HepG2 (cell line): ENCODE measurements at regions not wholly inside any gene's neighbourhood (a gene's known extent, or its start where the extent isn't known, plus 50 kb on each side); places are given as distances from the start of the nearest gene placed in this dataset.

ENCODE experiments used
- ATAC-seq: fragments of 200-7000 bp; cut with Tn5 transposase; 3 replicates; pipeline ENCODE4 v1.9.1; 2020; ENCODE audit warnings: mild to moderate bottlenecking, moderate library complexity
- BruUV-seq: library from RNA; stranded (reverse); fragments of 400-500 nt; replicated peaks from 2 replicates; lab custom pipeline; 2021; lab: Mats Ljungman, UMichigan
- CTCF ChIA-PET: fragments of 300-600 bp; formaldehyde crosslinking; extraction: SDS; loops from one replicate; lab custom pipeline; 2021; ENCODE audit warnings: low total read pairs, inconsistent platforms, low intra/inter-chr PET ratio; lab: Yijun Ruan, JAX
- POLR2A ChIA-PET: fragments of 350-600 bp; sonication (Branson Sonifier 250); formaldehyde crosslinking; loops from one replicate; lab custom pipeline; 2020; ENCODE audit warnings: antibody characterized with exemption, inconsistent platforms; lab: Yijun Ruan, JAX
- DNase-seq: peaks from one replicate; pipeline ENCODE4 v3.0.0-alpha.2; 2015; ENCODE audit warnings: low spot score
- FAIRE-seq: peaks from 3 replicates; lab custom pipeline; 2011; peaks lifted over from hg19 to GRCh38; lab: Jason Lieb, UNC
- H2AFZ ChIP-seq: one replicate; pipeline ENCODE4 v1.6.1; 2011; ENCODE audit warnings: low read length, inconsistent platforms
- H3K27ac ChIP-seq: fragments of 300-600 bp; 3 replicates; pipeline ENCODE4 v1.8.0; 2011; ENCODE audit warnings: mixed run types, mild to moderate bottlenecking, mixed read lengths, low read length, inconsistent platforms; ENCODE audit not compliant: insufficient read depth; ENCODE audit errors: extremely low read length
- H3K27me3 ChIP-seq, 2 experiments: fragments of 200-600 bp in 1 of 2; 2 replicates in 1 of 2; 3 replicates in 1 of 2; pipeline versions ENCODE4 v1.6.0 to v1.8.0; 2011; ENCODE audit warnings: low read length in 2 of 2, mild to moderate bottlenecking in 2 of 2, moderate library complexity in 2 of 2, inconsistent platforms in 1 of 2; ENCODE audit not compliant: insufficient read depth in 2 of 2, control insufficient read depth in 1 of 2
- H3K36me3 ChIP-seq, 2 experiments: fragments of 200-600 bp in 1 of 2; replicated peaks in 1 of 2; 2 replicates in 1 of 2; 3 replicates in 1 of 2; pipeline versions ENCODE4 v1.5.1 to v1.8.0; 2011; ENCODE audit warnings: low read length in 2 of 2, inconsistent platforms in 1 of 2; ENCODE audit not compliant: insufficient read depth in 2 of 2, control insufficient read depth in 1 of 2
- H3K4me1 ChIP-seq: 2 replicates; pipeline ENCODE4 v1.5.1; 2012; ENCODE audit warnings: low read length, inconsistent platforms; ENCODE audit not compliant: insufficient read depth
- H3K4me2 ChIP-seq: 2 replicates; pipeline ENCODE4 v1.6.0; 2011; ENCODE audit warnings: low read depth, low read length, inconsistent platforms
- H3K4me3 ChIP-seq, 3 experiments: fragments of 200-600 bp in 1 of 3; sonication (generic), shearing (Covaris generic) in 1 of 3; replicated peaks in 1 of 3; 2 replicates each; pipeline ENCODE4 v1.5.1; 2011 to 2016; ENCODE audit warnings: low read length in 3 of 3, inconsistent platforms in 2 of 3, low read depth in 2 of 3, mild to moderate bottlenecking in 2 of 3, control low read depth in 1 of 3, mixed read lengths in 1 of 3; ENCODE audit not compliant: insufficient read depth in 1 of 3
- H3K79me2 ChIP-seq: one replicate; pipeline ENCODE4 v1.6.1; 2011; ENCODE audit warnings: low read length, inconsistent platforms; ENCODE audit not compliant: insufficient read depth
- H3K9ac ChIP-seq: 2 replicates; pipeline ENCODE4 v1.6.0; 2011; ENCODE audit warnings: mild to moderate bottlenecking, low read depth, low read length, inconsistent platforms; ENCODE audit not compliant: insufficient read depth
- H3K9me3 ChIP-seq: 2 replicates; pipeline ENCODE4 v1.5.1; 2012; ENCODE audit warnings: mild to moderate bottlenecking, low read length
- H4K20me1 ChIP-seq: 2 replicates; pipeline ENCODE4 v1.6.0; 2011; ENCODE audit warnings: inconsistent platforms, mild to moderate bottlenecking, low read length, moderate library complexity; ENCODE audit not compliant: insufficient read depth
- BCL3 ChIP-seq: sonication (generic); formaldehyde crosslinking; IDR thresholded peaks from 2 replicates; pipeline ENCODE4 v1.5.1; 2020; ENCODE audit warnings: mild to moderate bottlenecking, missing genetic modification reagents, moderate library complexity
- CREB3 ChIP-seq: sonication (generic); formaldehyde crosslinking; IDR thresholded peaks from 2 replicates; pipeline ENCODE4 v1.5.0; 2020; ENCODE audit warnings: missing genetic modification reagents
- RARA ChIP-seq: IDR thresholded peaks from 2 replicates; pipeline ENCODE4 v1.6.1; 2016; ENCODE audit warnings: missing genetic modification reagents, missing compliant biosample characterization
- ZBTB38 ChIP-seq: sonication (generic); formaldehyde crosslinking; IDR thresholded peaks from 2 replicates; pipeline ENCODE4 v1.5.1; 2020; ENCODE audit warnings: mild to moderate bottlenecking, missing genetic modification reagents
- WGBS: methylation state at CpG from one replicate; pipeline ENCODE4 v1.1.6; 2017; ENCODE audit warnings: low lambda C conversion rate; 5-methylcytosine and 5-hydroxymethylcytosine counted together
- in situ Hi-C: cut with HindIII; loops from 2 replicates; pipeline ENCODE4 v1.10.0; 2017; ENCODE audit warnings: low pct_unique_long_range_greater_than_20kb; ENCODE audit not compliant: extremely low pct_ligation_motif_present
- intact Hi-C: fragments of 100-400 bp; cut with micrococcal nuclease; formaldehyde crosslinking; loops from one replicate; pipeline ENCODE4 v1.10.0; 2022; ENCODE audit not compliant: unreplicated experiment

DNA sequence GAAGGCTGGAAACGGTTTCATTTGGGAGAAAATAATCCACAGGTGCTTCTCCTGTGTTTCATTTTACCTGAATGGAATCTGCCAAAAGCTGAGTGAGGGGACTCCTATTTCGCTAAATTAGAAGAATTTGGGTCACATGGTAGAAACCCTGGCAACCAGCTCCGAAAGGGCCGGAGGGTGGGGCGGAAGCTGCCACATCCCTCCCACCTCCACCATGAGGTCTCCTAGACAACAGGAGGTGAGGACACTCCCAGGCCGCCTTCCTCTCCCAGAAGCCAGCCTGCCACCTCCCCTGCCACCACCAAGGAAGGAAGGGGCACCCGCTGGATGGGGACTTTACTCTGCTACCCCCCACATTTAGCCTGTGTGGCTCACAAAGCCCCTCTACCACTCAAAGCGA lies 199.9 kb upstream of the ZC3H12A start:
- no peak for ATAC-seq

More for the DNA sequence above, 199.9 kb upstream of the ZC3H12A start:
- H3K9me3 ChIP-seq: no peaks in the 10 kb centered on the region
- 11% methylated on average over 5 of the region's 8 CpGs for WGBS
- no peak overlapping the region for H3K4me2 ChIP-seq
- no peak overlapping the region for H3K27ac ChIP-seq
- no peak for FAIRE-seq
- ChIA-PET POLR2A (no interaction called here), CTCF (no interaction called here)
- H3K9ac ChIP-seq: no peak overlapping the region
- no peak overlapping the region for H3K4me3 ChIP-seq
- H2AFZ ChIP-seq: no peak overlapping the region
- in situ Hi-C loops: no loop called here
- intact Hi-C loops: no loop called here
- no peak for TF ChIP-seq CREB3
- no peak for TF ChIP-seq BCL3 (CRISPR knock-in tag)
- no peak for TF ChIP-seq ZBTB38 (CRISPR knock-in tag)
- TF ChIP-seq RARA (CRISPR knock-in tag): no peak
- H3K79me2 ChIP-seq: no peaks in the 10 kb centered on the region
- H4K20me1 ChIP-seq: no peaks in the 10 kb centered on the region
- no peaks in the 10 kb centered on the region for H3K36me3 ChIP-seq
- H3K27me3 ChIP-seq: no peaks in the 10 kb centered on the region
- H3K4me1 ChIP-seq: no peaks in the 10 kb centered on the region
- no peak for DNase-seq
- BruUV-seq: no TSS peak
